ENCODE measurements at regions not wholly inside any gene's neighbourhood (a gene's known extent, or its start where the extent isn't known, plus 50 kb on each side); places are given as distances from the start of the nearest gene placed in this dataset.
A peak's percentile ranks its signal among the peaks of the same experiment; 100 is the strongest.

DNA sequence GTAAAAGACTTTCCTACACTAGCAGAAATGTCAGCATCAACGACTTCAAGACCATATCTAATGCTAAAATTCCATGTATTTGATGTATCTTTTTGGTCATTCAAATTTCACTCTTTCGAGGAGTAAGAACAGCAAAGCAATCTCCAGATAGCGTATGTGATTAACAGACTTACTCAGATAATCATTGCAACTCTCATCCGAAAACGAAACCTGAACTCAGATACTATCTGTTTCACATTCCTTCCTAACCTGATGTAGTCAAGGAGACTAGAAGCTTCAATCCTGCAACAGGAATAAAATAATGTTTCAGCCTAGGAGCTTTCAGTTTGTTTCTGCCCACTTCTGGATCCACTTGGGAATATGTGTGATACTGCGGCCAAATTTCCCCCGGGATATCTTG lies 286.3 kb downstream of the NUAK1 start:
- Histone ChIP-seq H3K9ac (no peak overlapping the region), H3K27ac (no peak overlapping the region), H3K36me3 (no peaks in the 10 kb centered on the region), H3K4me1 (no peaks in the 10 kb centered on the region), H3K4me2 (no peak overlapping the region), H3K4me3 (no peak overlapping the region), H3K27me3 (no peaks in the 10 kb centered on the region), H4K20me1 (no peaks in the 10 kb centered on the region), H3K9me3 (no peaks in the 10 kb centered on the region)
- TF ChIP-seq Cebpa-rat (IDR thresholded peaks at IDR 0.05), result no peak

DNA sequence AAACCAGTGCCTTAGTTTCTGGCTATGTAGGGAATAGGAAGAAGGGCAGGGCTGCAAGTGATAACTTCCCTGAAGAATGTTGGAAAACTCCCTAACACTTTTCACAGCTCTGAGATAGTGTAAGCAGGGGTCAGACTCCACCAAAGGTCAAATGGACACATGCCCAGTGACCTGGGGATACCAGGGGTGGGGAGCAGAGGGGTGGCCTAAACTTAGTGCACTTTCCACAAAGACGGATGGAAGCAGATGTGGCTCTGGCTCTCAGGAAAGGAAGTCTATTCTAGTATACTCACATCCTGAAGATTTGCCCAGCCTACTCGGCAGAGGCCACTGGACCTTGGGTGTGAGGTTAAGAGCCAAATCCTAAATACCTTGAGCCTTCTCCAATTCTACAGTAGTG lies 285.8 kb downstream of the NUAK1 start:
- no peaks in the 10 kb centered on the region for H4K20me1 ChIP-seq
- no peak overlapping the region for H3K4me3 ChIP-seq
- no peaks in the 10 kb centered on the region for H3K36me3 ChIP-seq
- H3K4me2 ChIP-seq, result no peak overlapping the region
- H3K9ac ChIP-seq, result no peak overlapping the region
- no peak for TF ChIP-seq Cebpa-rat (IDR thresholded peaks at IDR 0.05)
- no peak overlapping the region for H3K27ac ChIP-seq
- no peaks in the 10 kb centered on the region for H3K4me1 ChIP-seq
- H3K27me3 ChIP-seq, result no peaks in the 10 kb centered on the region
- H3K9me3 ChIP-seq, result no peaks in the 10 kb centered on the region

DNA sequence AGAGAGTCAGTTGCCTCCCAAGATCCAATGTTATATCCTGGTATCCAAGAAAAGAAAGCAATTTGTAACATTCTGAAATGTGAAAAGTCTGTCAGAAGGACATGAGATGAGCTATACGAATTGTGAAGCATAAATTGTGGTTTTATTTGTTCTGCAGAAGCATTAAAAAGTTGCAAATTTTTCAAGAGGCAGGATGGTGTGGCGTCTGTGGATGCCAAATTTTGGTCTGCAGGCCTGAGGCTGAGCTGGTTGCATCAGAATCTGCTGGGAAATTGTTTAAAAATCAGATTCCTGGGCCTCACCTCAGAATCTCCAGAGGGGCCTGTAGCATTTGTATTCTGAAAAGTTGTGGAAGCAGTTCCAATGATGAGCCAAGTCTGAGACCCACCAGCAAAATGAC lies 284.7 kb downstream of the NUAK1 start:
- no peak for TF ChIP-seq Cebpa-rat (IDR thresholded peaks at IDR 0.05)
- Histone ChIP-seq H3K27me3 (no peaks in the 10 kb centered on the region), H3K4me1 (no peaks in the 10 kb centered on the region), H3K9me3 (no peaks in the 10 kb centered on the region), H4K20me1 (no peaks in the 10 kb centered on the region), H3K36me3 (no peaks in the 10 kb centered on the region), H3K27ac (no peak overlapping the region), H3K4me3 (no peak overlapping the region), H3K9ac (no peak overlapping the region), H3K4me2 (no peak overlapping the region)

DNA sequence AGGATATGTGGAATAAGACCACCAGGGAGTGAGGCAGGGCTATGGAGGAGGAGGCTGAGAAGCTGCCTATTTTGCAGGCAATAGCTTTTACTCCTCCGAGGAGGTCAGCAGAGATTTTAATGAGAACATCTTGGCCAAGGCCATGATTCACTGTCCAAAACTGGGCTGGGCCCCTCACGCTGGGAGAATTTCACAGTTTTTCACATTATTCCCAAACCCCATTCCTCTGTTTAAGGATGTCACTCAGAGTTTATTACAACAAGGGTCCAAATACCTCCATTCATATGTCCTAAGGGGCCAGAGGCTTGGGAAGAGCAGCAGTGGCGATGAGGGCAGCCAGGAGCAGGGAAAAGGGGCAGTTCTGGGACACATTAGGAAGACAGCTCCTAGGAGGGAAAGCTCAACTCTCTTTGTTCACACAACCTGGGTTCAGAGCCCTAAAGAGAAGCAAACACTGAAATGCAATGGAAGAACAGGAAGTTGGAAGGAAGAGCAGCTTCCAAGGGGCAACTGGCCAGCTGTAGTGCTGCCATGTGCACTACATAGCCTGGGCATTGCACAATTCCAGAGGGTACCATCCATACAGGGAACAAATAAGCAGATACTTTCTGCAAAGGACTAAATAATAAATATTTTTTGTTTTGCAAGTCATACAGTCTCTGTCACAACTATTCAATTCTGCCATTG lies 283.2 kb downstream of the NUAK1 start:
- H3K4me1 ChIP-seq, result no peaks in the 10 kb centered on the region
- H4K20me1 ChIP-seq, result no peaks in the 10 kb centered on the region
- no peaks in the 10 kb centered on the region for H3K36me3 ChIP-seq
- no peak overlapping the region for H3K27ac ChIP-seq
- TF ChIP-seq Cebpa-rat (IDR thresholded peaks at IDR 0.05), result 0 out of 2 replicates have a peak, but pooled peaks have one; percentile 28
- no peaks in the 10 kb centered on the region for H3K9me3 ChIP-seq
- no peaks in the 10 kb centered on the region for H3K27me3 ChIP-seq
- no peak overlapping the region for H3K9ac ChIP-seq
- H3K4me2 ChIP-seq, result no peak overlapping the region
- H3K4me3 ChIP-seq, result no peak overlapping the region

DNA sequence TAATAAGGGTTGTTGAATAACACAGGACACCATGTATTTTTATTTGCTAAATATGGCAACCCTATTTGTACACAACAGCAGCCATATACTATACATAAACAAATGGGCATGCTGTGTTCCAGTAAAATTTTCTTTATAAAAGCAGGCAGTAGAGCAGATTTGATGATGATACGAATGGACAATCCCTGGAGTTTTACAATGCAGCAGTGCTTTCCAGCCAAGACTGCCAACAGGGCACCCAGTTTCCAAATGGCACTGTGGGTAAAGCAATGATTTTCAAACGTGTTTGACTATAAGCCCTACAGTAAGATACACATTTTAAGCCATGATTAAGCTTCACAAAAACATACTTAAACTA lies 282.7 kb downstream of the NUAK1 start:
- H3K4me2 ChIP-seq, result no peak overlapping the region
- no peaks in the 10 kb centered on the region for H3K27me3 ChIP-seq

DNA sequence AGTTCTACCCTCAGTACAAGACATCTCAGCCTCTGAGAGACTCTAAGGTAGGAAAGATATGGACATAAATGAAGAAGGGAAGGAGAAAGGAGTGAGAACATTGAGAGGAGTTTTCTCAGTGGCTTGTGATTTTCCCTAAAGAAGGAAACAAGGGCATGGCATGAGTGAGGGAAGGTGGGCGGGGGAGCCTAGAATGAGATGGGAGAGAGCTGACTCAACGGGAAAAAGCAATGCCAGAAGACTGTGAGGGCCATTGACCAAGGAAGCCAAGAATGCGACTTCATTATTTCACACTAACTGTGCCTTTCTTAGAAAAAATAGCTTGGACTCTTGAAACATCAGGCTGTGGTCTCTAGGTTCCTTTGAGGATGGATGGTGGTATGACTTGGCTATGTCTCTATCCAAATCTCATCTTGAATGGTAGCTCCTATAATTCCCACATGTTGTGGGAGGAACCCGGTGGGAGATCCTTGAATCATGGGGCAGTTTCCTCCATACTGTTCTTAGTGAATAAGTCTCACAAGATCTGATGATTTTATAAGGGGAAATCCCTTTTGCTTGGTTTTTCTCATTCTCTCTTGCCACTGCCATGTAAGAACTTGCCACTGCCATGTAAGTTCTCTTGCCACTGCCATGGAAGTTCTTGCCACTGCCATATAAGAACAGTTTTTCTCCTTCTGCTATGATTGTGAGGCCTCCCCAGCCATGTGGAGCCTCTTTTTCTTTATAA lies 279.6 kb downstream of the NUAK1 start:
- no peaks in the 10 kb centered on the region for H3K36me3 ChIP-seq
- H4K20me1 ChIP-seq, result no peaks in the 10 kb centered on the region
- peaks cover 7% of the 10 kb centered on the region for H3K4me1 ChIP-seq
- no peak overlapping the region for H3K9ac ChIP-seq
- H3K4me2 ChIP-seq, result no peak overlapping the region
- no peak overlapping the region for H3K27ac ChIP-seq
- no peak for TF ChIP-seq Cebpa-rat (IDR thresholded peaks at IDR 0.05)
- H3K9me3 ChIP-seq, result peaks cover 11% of the 10 kb centered on the region
- no peak overlapping the region for H3K4me3 ChIP-seq
- H3K27me3 ChIP-seq, result no peaks in the 10 kb centered on the region

More for the DNA sequence above, 282.7 kb downstream of the NUAK1 start:
- no peaks in the 10 kb centered on the region for H3K9me3 ChIP-seq
- no peaks in the 10 kb centered on the region for H4K20me1 ChIP-seq
- no peaks in the 10 kb centered on the region for H3K36me3 ChIP-seq
- TF ChIP-seq Cebpa-rat (IDR thresholded peaks at IDR 0.05), result no peak
- no peak overlapping the region for H3K9ac ChIP-seq
- H3K4me1 ChIP-seq, result no peaks in the 10 kb centered on the region
- H3K27ac ChIP-seq, result no peak overlapping the region
- H3K4me3 ChIP-seq, result no peak overlapping the region

DNA sequence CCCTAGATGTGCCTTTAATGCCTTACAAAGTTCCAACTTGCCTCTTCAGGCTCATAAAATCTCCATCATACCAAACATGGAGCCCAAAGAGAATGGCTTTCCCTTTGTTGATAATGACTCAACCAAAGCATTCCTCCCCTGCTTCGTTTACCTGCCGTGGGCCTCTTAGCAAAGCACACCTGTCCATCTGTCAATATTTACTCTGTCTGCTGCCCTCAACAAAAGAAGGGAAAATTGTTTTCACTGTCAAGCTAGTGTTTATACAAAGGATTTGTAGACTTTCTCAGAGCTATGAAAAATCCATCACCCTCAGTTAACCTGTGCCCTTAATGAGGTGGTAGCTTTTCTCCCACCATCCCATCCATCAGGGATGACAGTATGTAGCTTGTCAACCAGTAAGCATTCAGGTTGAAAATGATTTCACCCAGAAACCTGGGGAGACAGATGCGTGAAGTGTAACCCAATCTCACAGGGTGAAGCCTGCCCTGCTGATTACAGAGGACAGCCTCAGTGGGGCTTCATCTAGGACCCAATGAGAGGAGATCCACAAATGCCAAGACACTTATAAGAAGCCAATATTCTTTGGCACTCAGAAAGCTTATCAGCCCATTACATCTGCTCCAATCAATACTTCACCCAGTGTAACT lies 278.1 kb downstream of the NUAK1 start:
- H4K20me1 ChIP-seq, result no peaks in the 10 kb centered on the region
- no peak overlapping the region for H3K4me2 ChIP-seq
- H3K4me3 ChIP-seq, result no peak overlapping the region
- H3K9ac ChIP-seq, result no peak overlapping the region
- H3K9me3 ChIP-seq, result peaks cover 11% of the 10 kb centered on the region
- H3K27me3 ChIP-seq, result no peaks in the 10 kb centered on the region
- no peak for TF ChIP-seq Cebpa-rat (IDR thresholded peaks at IDR 0.05)
- H3K36me3 ChIP-seq, result no peaks in the 10 kb centered on the region
- H3K4me1 ChIP-seq, result peaks cover 7% of the 10 kb centered on the region
- H3K27ac ChIP-seq, result no peak overlapping the region

DNA sequence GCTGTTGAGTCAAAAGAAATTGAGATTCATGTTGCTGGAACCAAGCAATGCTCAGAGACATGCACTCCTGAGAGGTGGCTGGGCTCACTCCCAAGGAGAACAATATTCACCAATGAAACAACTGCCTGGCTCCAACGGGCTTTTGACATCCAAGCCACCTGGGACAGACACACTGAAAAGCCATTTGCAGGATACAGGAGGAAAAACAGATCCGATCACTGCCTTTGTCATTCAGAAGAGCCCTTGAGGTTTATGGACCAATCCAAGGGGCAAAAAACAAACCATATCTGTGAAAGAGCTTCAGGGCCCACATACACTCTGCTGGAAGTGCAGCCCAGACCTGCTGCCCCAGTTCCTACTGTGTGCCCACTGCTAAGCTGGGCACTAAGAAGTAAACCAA lies 277.5 kb downstream of the NUAK1 start:
- no peak overlapping the region for H3K9ac ChIP-seq
- TF ChIP-seq Cebpa-rat (IDR thresholded peaks at IDR 0.05), result no peak
- no peaks in the 10 kb centered on the region for H3K27me3 ChIP-seq
- H3K4me2 ChIP-seq, result no peak overlapping the region
- H3K9me3 ChIP-seq, result peaks cover 11% of the 10 kb centered on the region
- no peaks in the 10 kb centered on the region for H4K20me1 ChIP-seq
- H3K4me1 ChIP-seq, result peaks cover 7% of the 10 kb centered on the region
- H3K36me3 ChIP-seq, result no peaks in the 10 kb centered on the region
- no peak overlapping the region for H3K4me3 ChIP-seq
- H3K27ac ChIP-seq, result no peak overlapping the region

DNA sequence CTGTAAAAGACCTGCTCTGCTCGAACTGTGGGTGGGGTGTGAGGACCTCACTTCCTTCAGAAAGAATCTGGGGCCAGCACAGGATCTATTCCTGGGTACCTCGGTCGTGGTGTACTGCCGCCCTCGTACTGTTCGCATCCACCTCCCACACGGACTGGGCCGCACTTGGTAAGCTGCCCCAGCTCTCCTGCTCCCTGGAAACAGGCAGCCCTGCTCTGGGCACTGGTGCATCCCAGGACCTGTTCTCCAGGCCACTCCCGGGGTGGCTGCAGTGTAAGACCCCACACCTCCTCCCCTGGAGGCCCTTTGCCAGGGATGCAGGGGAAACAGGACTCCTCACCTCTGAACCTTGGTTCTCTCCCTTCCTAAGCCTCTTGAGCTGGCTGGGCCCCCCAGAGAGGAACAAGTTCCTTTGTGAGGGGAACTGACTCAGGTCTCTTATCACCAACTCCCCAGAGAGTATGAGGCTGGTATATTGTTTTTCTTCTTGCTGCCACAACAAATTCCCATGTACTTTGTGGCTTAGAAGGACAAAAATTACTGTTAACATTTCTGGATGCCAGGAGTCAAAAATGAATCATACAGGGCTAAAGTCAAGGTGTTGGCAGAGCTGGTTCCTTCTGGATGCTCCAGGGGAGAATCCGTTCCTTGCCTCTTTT lies 276.5 kb downstream of the NUAK1 start:
- H3K9ac ChIP-seq, result no peak overlapping the region
- no peak overlapping the region for H3K4me3 ChIP-seq
- H3K36me3 ChIP-seq, result no peaks in the 10 kb centered on the region
- H3K4me1 ChIP-seq, result peaks cover 7% of the 10 kb centered on the region
- no peak overlapping the region for H3K27ac ChIP-seq
- H3K9me3 ChIP-seq, result peaks cover 11% of the 10 kb centered on the region
- H3K4me2 ChIP-seq, result peak overlapping the region; percentile 39
- no peaks in the 10 kb centered on the region for H4K20me1 ChIP-seq
- H3K27me3 ChIP-seq, result no peaks in the 10 kb centered on the region
- no peak for TF ChIP-seq Cebpa-rat (IDR thresholded peaks at IDR 0.05)

DNA sequence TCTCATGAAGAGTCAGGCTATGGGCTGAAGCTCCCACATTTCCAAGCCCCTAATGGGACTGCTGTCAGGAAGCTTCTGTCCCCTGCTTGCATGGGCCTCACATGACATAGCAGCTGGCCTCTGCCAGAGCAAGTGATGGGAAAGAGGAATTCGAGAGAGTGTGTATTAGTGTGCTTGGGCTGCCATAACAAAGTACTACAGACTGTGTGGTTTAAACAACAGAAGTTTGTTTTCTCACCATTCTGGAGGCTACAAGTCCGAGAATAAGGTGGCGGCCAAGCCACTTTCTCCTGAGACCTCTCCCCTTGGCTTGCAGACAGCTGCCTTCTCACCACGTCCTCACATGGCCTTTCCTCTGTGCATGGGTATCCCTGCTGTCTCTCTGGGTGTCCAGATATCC lies 274.4 kb downstream of the NUAK1 start:
- H3K4me2 ChIP-seq, result no peak overlapping the region
- no peaks in the 10 kb centered on the region for H4K20me1 ChIP-seq
- no peak overlapping the region for H3K9ac ChIP-seq
- no peak overlapping the region for H3K4me3 ChIP-seq
- peaks cover 7% of the 10 kb centered on the region for H3K4me1 ChIP-seq
- H3K9me3 ChIP-seq, result peaks cover 16% of the 10 kb centered on the region
- no peak overlapping the region for H3K27ac ChIP-seq
- H3K36me3 ChIP-seq, result no peaks in the 10 kb centered on the region
- TF ChIP-seq Cebpa-rat (IDR thresholded peaks at IDR 0.05), result no peak
- H3K27me3 ChIP-seq, result no peaks in the 10 kb centered on the region
